GM23338 (cell line): ENCODE measurements at regions not wholly inside any gene's neighbourhood (a gene's known extent, or its start where the extent isn't known, plus 50 kb on each side); places are given as distances from the start of the nearest gene placed in this dataset.

ENCODE experiments used
- CTCF ChIP-seq, 2 experiments: fragments of 200-600 bp in 1 of 2; sonication (generic) in 1 of 2; conservative IDR thresholded peaks; 2 replicates each; pipeline versions ENCODE4 v1.5.1 to v1.6.1; 2016 to 2017; ENCODE audit warnings: antibody characterized with exemption in 2 of 2, low read depth in 2 of 2, mild to moderate bottlenecking in 2 of 2, moderate library complexity in 1 of 2
- EZH2 ChIP-seq: fragments of 200-600 bp; sonication (generic); IDR thresholded peaks from one replicate; pipeline ENCODE4 v1.8.0; 2017; ENCODE audit warnings: antibody characterized with exemption, mild to moderate bottlenecking, low read depth; ENCODE audit not compliant: unreplicated experiment
- EZH2phosphoT487 ChIP-seq: fragments of 200-600 bp; sonication (generic); IDR thresholded peaks from one replicate; pipeline ENCODE4 v1.8.1; 2018; ENCODE audit warnings: antibody characterized with exemption; ENCODE audit not compliant: unreplicated experiment
- JUNB ChIP-seq: IDR thresholded peaks from one replicate; pipeline ENCODE4 v1.6.1; 2016; ENCODE audit warnings: antibody characterized with exemption; ENCODE audit not compliant: unreplicated experiment
- POLR2AphosphoS5 ChIP-seq: IDR thresholded peaks from 2 replicates; pipeline ENCODE4 v1.6.1; 2016; ENCODE audit warnings: antibody characterized with exemption, low read depth
- REST ChIP-seq: IDR thresholded peaks from one replicate; pipeline ENCODE4 v1.6.1; 2018; ENCODE audit warnings: antibody characterized with exemption; ENCODE audit not compliant: unreplicated experiment
- STAT1 ChIP-seq: IDR thresholded peaks from one replicate; pipeline ENCODE4 v1.6.1; 2016; ENCODE audit warnings: antibody characterized with exemption; ENCODE audit not compliant: unreplicated experiment
- TF ChIP-seq, protein P1 (sequence below): IDR thresholded peaks from 2 replicates; pipeline ENCODE4 v1.6.1; 2016; ENCODE audit warnings: antibody characterized with exemption

DNA sequence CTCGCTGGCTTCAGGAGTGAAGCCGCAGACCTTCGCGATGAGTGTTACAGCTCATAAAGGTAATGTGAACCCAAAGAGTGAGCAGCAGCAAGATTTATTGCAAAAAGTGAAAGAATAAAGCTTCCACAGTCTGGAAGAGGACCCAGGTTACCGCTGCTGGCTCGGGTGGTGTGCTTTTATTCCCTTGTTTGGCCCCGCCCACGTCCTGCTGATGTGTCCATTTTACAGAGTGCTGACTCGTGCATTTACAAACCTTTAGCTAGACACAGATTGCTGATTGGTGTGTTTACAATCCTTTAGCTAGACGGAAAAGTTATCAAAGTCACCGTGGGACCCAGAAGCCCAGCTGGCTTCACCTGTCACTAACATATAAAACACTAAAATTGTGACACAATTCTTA is 1464.5 kb downstream of the ZPLD1 start:
- TF ChIP-seq EZH2phosphoT487 (no peak), EZH2 (no peak), CTCF (conservative IDR thresholded peaks at IDR 0.05; ENCODE audit: low read depth in 2 of 2) (no peak), STAT1 (no peak), POLR2AphosphoS5 (no peak), REST (no peak), JUNB (no peak)
- TF ChIP-seq, protein P1, sequence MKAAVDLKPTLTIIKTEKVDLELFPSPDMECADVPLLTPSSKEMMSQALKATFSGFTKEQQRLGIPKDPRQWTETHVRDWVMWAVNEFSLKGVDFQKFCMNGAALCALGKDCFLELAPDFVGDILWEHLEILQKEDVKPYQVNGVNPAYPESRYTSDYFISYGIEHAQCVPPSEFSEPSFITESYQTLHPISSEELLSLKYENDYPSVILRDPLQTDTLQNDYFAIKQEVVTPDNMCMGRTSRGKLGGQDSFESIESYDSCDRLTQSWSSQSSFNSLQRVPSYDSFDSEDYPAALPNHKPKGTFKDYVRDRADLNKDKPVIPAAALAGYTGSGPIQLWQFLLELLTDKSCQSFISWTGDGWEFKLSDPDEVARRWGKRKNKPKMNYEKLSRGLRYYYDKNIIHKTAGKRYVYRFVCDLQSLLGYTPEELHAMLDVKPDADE = no peak
